ENCODE measurements at regions not wholly inside any gene's neighbourhood (a gene's known extent, or its start where the extent isn't known, plus 50 kb on each side); places are given as distances from the start of the nearest gene placed in this dataset.

GRCh38 chr5:7000310-7000709, 287.1 kb downstream of the TENT4A start:
- Histone ChIP-seq H2BK20ac (ENCODE audit: low read depth, low read length) (no peak overlapping the region), H3K27me3 (ENCODE audit: control insufficient read depth, insufficient read depth, low read length) (no peaks in the 10 kb centered on the region), H3K4me2 (ENCODE audit: low read depth, low read length) (no peak overlapping the region), H3K36me3 (ENCODE audit: control insufficient read depth, insufficient read depth, low read length) (no peaks in the 10 kb centered on the region), H4K8ac (ENCODE audit: low read depth in 2 of 2, low read length in 2 of 2) (no peak overlapping the region), H4K20me1 (ENCODE audit: insufficient read depth, low read length) (no peaks in the 10 kb centered on the region), H3K14ac (replicated peaks; ENCODE audit: low read depth, low read length) (no peak overlapping the region), H2BK15ac (ENCODE audit: low read depth, low read length) (no peak overlapping the region), H3K4ac (ENCODE audit: low read depth, low read length) (no peak overlapping the region), H3K4me3 (ENCODE audit: insufficient read depth, low read depth, low read length) (no peak overlapping the region), H3K27ac (ENCODE audit: insufficient read depth, low read length) (no peak overlapping the region), H3K4me1 (ENCODE audit: control insufficient read depth, insufficient read depth, low read length) (no peaks in the 10 kb centered on the region), H2BK120ac (ENCODE audit: low read depth, low read length) (no peak overlapping the region), H3K18ac (ENCODE audit: low read depth, low read length) (no peak overlapping the region), H2BK5ac (ENCODE audit: low read depth, low read length, poor library complexity, severe bottlenecking) (no peak overlapping the region), H2AK5ac (ENCODE audit: low read depth, low read length) (no peak overlapping the region), H3K9me3 (ENCODE audit: control insufficient read depth, insufficient read depth, low read length) (peaks cover 7% of the 10 kb centered on the region), H3K79me1 (ENCODE audit: low read depth in 1 of 2, low read length in 2 of 2) (no peaks in the 10 kb centered on the region), H3K9ac (ENCODE audit: low read depth, low read length) (no peak overlapping the region), H2AK9ac (replicated peaks; ENCODE audit: low read depth, low read length, poor library complexity) (no peak overlapping the region), H2AFZ (replicated peaks; ENCODE audit: low read length, poor library complexity) (no peak overlapping the region), H3K56ac (ENCODE audit: extremely low read depth, insufficient read depth, low read length) (no peak overlapping the region), H4K91ac (ENCODE audit: insufficient read depth, low read depth, low read length) (no peak overlapping the region), H4K5ac (ENCODE audit: low read depth, low read length) (no peak overlapping the region), H3K23ac (ENCODE audit: low read depth, low read length) (no peak overlapping the region), H3K9me1 (ENCODE audit: insufficient read depth, low read length) (no peaks in the 10 kb centered on the region)
- dilution Hi-C loops (cut with HindIII; ENCODE audit: low sequenced_read_pairs, unreplicated experiment) (no loop called here), in situ Hi-C loops (cut with MboI; ENCODE audit: low sequenced_read_pairs) (no loop called here), intact Hi-C loops (cut with micrococcal nuclease) (no loop called here)
- BruUV-seq (replicated peaks), result no TSS peak
- CTCF ChIA-PET, result no interaction called here
- POLR2A ChIA-PET (ENCODE audit: unreplicated experiment), result no interaction called here
- ATAC-seq (ENCODE audit: low read depth) (no peak), DNase-seq (no peak)
- TF ChIP-seq RFX5 (IDR thresholded peaks at IDR 0.05; ENCODE audit: low read depth, low read length) (no peak), ELK1 (IDR thresholded peaks at IDR 0.05; ENCODE audit: borderline replicate concordance, low read depth, low read length) (no peak), RAD21 (IDR thresholded peaks at IDR 0.05; ENCODE audit: low read length) (no peak), RCOR1 (IDR thresholded peaks at IDR 0.05; ENCODE audit: insufficient replicate concordance, low read length) (no peak)
- WGBS, 2 experiments (ENCODE audit: extremely low coverage in 2 of 2, insufficient read length in 1 of 2), result 0% methylated on average over 1 of the region's 4 CpGs; no CpG with 5 or more reads in 1 of the 2 experiments

Data from IMR-90 (cell line).